T-helper 17 cell (primary cell): ENCODE measurements at regions not wholly inside any gene's neighbourhood (a gene's known extent, or its start where the extent isn't known, plus 50 kb on each side); places are given as distances from the start of the nearest gene placed in this dataset.
"Not testable (repeated sequence)": the region's sequence is repeated elsewhere in the genome, so short reads cannot be mapped to it uniquely, and the experiment has no call there.

Source experiments
- ATAC-seq: fragments of 150-1000 bp; cut with Tn5 transposase; 2 replicates; pipeline ENCODE4 v1.10.0; 2021; ENCODE audit warnings: mild to moderate bottlenecking, moderate library complexity
- DNase-seq, 3 donors: peaks; one replicate each; pipeline versions ENCODE4 v3.0.0 to v3.0.0-alpha.2; 2020 to 2021
- H3K9me3 ChIP-seq: one replicate; pipeline ENCODE4 v1.7.0; 2013; ENCODE audit warnings: low read length, mild to moderate bottlenecking; ENCODE audit not compliant: control insufficient read depth, poor library complexity, severe bottlenecking
- H3K27ac Mint-ChIP-seq: one replicate; pipeline ENCODE4 v1.8.0; 2022; ENCODE audit warnings: mild to moderate bottlenecking, moderate library complexity, mixed read lengths
- H3K27me3 Mint-ChIP-seq: one replicate; pipeline ENCODE4 v1.8.0; 2022; ENCODE audit warnings: mixed read lengths
- H3K36me3 Mint-ChIP-seq: one replicate; pipeline ENCODE4 v1.8.0; 2022; ENCODE audit warnings: low read depth, mixed read lengths
- H3K4me1 Mint-ChIP-seq: one replicate; pipeline ENCODE4 v1.8.0; 2022; ENCODE audit warnings: mild to moderate bottlenecking, mixed read lengths
- H3K4me3 Mint-ChIP-seq: one replicate; pipeline ENCODE4 v1.8.0; 2022; ENCODE audit warnings: mild to moderate bottlenecking, moderate library complexity, mixed read lengths

DNA sequence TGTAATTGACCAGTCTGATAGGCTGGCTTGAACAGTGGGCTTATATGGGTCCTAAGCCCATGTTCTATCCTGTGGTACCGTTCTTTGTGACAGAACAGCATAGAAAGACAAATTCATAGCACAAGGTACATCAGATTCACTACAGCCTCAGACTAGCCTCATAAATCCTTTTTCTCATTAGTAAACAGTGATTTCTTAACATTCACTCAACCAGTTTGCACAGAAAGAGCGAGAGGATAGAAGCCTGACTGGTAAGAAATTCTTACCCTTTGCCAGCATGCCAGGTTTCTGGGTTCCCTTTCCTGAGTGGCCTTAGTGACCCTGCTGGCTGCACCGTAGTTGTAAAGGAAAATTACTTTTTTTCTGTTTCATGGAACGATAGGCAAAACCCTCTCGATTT is 412.1 kb downstream of the SH2D4B start:
- no peaks in the 10 kb centered on the region for H3K9me3 ChIP-seq
- Mint-ChIP-seq H3K36me3 (no peaks in the 10 kb centered on the region), H3K27me3 (peaks cover 15% of the 10 kb centered on the region), H3K27ac (no peak overlapping the region), H3K4me3 (no peak overlapping the region), H3K4me1 (no peaks in the 10 kb centered on the region)
- DNase-seq (no peak), ATAC-seq (no peak)

- H3K36me3 Mint-ChIP-seq: no peaks in the 10 kb centered on the region
- H3K4me1 Mint-ChIP-seq: no peaks in the 10 kb centered on the region
- H3K4me3 Mint-ChIP-seq: no peak overlapping the region
- DNase-seq (no peak), ATAC-seq (no peak)
- peaks cover under 1% of the 10 kb centered on the region for H3K27me3 Mint-ChIP-seq
- no peaks in the 10 kb centered on the region for H3K9me3 ChIP-seq
- no peak overlapping the region for H3K27ac Mint-ChIP-seq
These were observed 414.7 kb downstream of the SH2D4B start for GRCh38 chr10:80952436-80952835.

GRCh38 chr10:80957161-80957560 is 419.5 kb downstream of the SH2D4B start:
- no peak overlapping the region for H3K27ac Mint-ChIP-seq
- no peaks in the 10 kb centered on the region for H3K4me1 Mint-ChIP-seq
- DNase-seq (no peak), ATAC-seq (no peak)
- H3K4me3 Mint-ChIP-seq: no peak overlapping the region
- H3K9me3 ChIP-seq: no peaks in the 10 kb centered on the region
- no peaks in the 10 kb centered on the region for H3K36me3 Mint-ChIP-seq
- H3K27me3 Mint-ChIP-seq: peaks cover 6% of the 10 kb centered on the region

GRCh38 chr10:80964179-80964578 is 426.5 kb downstream of the SH2D4B start:
- no peak for DNase-seq
- H3K36me3 Mint-ChIP-seq: no peaks in the 10 kb centered on the region
- H3K27me3 Mint-ChIP-seq: peaks cover 11% of the 10 kb centered on the region
- ATAC-seq: no peak
- H3K4me3 Mint-ChIP-seq: no peak overlapping the region
- H3K9me3 ChIP-seq: no peaks in the 10 kb centered on the region
- no peak overlapping the region for H3K27ac Mint-ChIP-seq
- H3K4me1 Mint-ChIP-seq: no peaks in the 10 kb centered on the region

DNA sequence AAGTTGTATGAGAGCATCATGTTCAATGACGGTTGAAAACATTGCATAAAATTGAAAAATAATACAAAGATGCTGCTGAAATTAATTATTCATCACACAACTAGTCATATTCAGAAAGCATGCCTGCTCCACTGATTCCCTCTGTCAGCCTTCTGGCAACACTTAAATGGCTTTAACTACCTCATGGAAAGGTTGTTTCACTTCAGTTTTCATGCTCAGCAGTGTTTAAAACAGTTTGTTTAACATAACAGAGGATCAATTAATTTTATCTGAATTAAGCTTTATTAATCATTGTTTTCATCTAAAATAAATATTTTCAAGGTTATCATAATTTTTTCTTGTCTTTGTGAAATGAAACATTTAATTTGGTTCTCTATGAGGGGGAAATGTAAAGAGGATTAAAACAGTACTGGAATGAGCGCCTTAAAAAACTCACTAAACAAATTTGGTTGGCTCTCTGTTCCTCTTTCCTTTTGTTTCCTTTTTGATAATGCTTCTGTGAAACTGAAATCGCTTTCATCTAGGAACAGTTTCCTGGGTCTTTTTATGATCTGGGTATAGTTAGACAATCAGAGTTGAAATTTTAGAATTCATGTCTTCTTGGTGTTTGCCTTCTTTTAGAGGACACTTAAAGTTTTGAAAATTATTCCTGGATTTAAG is 427.4 kb downstream of the SH2D4B start:
- H3K9me3 ChIP-seq: no peaks in the 10 kb centered on the region
- Mint-ChIP-seq H3K4me3 (no peak overlapping the region), H3K27me3 (peaks cover 8% of the 10 kb centered on the region), H3K36me3 (no peaks in the 10 kb centered on the region), H3K4me1 (no peaks in the 10 kb centered on the region), H3K27ac (no peak overlapping the region)
- ATAC-seq (no peak), DNase-seq (no peak)

DNA sequence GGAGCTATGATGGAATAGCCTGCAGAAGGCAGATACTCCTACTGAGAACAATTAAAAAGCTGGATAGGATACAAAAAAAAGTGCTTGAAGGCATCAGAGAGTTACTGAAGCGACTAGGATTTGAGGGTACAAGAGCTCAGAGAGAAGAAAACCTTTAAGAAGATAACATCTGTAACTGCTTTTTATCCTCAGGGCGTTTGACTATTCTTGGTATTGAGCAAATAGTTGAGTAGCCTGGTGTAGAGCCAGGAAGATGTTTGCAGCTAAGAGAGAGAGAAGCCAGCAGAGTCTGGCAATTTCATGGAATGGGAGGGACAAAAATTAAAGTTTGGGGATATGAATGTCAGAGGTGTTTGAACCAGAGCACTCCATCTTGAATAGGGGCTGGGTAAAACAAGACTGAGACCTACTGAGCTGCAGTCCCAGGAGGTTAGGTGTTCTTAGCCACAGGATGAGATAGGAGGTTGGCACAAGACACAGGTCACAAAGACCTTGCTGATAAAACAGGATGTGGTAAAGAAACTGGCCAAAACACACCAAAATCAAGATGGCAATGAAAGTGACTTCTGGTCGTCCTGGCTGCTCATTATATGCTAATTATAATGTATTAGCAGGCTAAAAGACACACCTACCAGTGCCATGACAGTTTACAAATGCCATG is 428.8 kb downstream of the SH2D4B start:
- DNase-seq (no peak), ATAC-seq (no peak)
- Mint-ChIP-seq H3K4me1 (no peaks in the 10 kb centered on the region), H3K27me3 (peaks cover 5% of the 10 kb centered on the region), H3K4me3 (no peak overlapping the region), H3K27ac (no peak overlapping the region), H3K36me3 (no peaks in the 10 kb centered on the region)
- no peaks in the 10 kb centered on the region for H3K9me3 ChIP-seq

DNA sequence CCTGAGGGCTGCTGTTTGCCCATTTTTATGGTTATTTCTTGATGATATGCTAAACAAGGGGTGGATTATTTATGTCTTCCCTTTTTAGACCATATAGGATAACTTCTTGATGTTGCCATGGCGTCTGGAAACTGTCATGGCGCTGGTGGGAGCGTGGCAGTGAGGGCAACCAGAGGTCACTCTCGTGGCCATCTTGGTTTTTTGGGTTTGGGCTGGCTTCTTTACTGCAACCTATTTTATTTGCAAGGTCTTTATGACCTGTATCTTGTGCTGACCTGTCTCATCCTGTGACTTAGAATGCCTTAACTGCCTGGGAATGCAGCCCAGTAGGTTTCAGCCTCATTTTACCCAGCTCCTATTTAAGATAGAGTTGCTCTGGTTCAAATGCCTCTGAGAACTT is 429.7 kb downstream of the SH2D4B start:
- not testable (repeated sequence) for H3K4me1 Mint-ChIP-seq, ATAC-seq, H3K27me3 Mint-ChIP-seq, H3K27ac Mint-ChIP-seq, DNase-seq, H3K9me3 ChIP-seq, H3K4me3 Mint-ChIP-seq, H3K36me3 Mint-ChIP-seq

DNA sequence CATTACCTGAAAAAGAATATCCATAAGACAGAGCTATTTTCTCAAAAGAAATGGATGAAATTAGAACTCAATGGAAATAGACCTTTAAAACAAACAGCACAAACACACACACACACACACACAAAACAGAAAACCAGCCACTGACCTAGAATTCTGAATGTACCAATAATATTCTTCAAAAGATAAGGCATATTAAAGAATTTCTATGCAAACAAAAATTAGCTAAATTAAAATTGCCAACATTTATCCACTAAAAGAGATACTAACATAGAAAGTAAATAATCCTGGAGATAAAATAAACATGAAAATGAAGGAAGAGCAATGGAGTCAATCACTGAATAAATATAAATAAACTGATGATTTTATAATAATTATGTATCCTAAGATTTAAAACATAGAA is 431.2 kb downstream of the SH2D4B start:
- Mint-ChIP-seq H3K4me3 (no peak overlapping the region), H3K36me3 (no peaks in the 10 kb centered on the region), H3K4me1 (no peaks in the 10 kb centered on the region), H3K27me3 (peaks cover 1% of the 10 kb centered on the region), H3K27ac (no peak overlapping the region)
- DNase-seq (no peak), ATAC-seq (no peak)
- H3K9me3 ChIP-seq: no peaks in the 10 kb centered on the region

GRCh38 chr10:80971461-80971860 is 433.8 kb downstream of the SH2D4B start:
- H3K9me3 ChIP-seq: no peaks in the 10 kb centered on the region
- no peaks in the 10 kb centered on the region for H3K27me3 Mint-ChIP-seq
- H3K4me3 Mint-ChIP-seq: no peak overlapping the region
- no peaks in the 10 kb centered on the region for H3K4me1 Mint-ChIP-seq
- DNase-seq (no peak), ATAC-seq (no peak)
- no peaks in the 10 kb centered on the region for H3K36me3 Mint-ChIP-seq
- H3K27ac Mint-ChIP-seq: no peak overlapping the region

- H3K36me3 Mint-ChIP-seq: no peaks in the 10 kb centered on the region
- no peaks in the 10 kb centered on the region for H3K4me1 Mint-ChIP-seq
These were observed 439.0 kb downstream of the SH2D4B start for GRCh38 chr10:80976658-80977057.

DNA sequence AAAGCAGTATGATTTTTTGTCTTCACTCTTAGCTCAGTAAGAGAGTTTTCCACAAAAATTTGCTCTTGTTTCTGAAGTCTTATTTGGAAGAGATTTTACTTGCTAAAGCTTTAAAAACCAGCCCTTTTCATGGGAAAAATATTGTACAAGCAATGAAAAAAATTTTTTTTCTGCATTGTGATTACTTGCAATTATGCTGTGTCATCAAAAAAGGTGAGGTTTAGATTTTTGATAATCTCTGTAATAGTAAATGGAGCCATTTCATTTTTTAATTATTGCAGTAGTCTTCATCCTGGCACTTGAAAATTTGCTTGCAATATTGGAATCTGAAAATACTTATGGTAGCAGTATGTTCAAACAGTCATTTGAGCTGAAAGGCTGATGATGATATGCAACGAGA is 447.4 kb downstream of the SH2D4B start:
- ATAC-seq (no peak), DNase-seq (no peak)
- H3K4me3 Mint-ChIP-seq: no peak overlapping the region
- no peak overlapping the region for H3K27ac Mint-ChIP-seq
- no peaks in the 10 kb centered on the region for H3K4me1 Mint-ChIP-seq
- H3K9me3 ChIP-seq: no peaks in the 10 kb centered on the region
- no peaks in the 10 kb centered on the region for H3K36me3 Mint-ChIP-seq
- H3K27me3 Mint-ChIP-seq: peaks cover 5% of the 10 kb centered on the region

More at GRCh38 chr10:80976658-80977057, 439.0 kb downstream of the SH2D4B start:
- Mint-ChIP-seq H3K27me3 (no peaks in the 10 kb centered on the region), H3K4me3 (no peak overlapping the region), H3K27ac (no peak overlapping the region)
- H3K9me3 ChIP-seq: no peaks in the 10 kb centered on the region
- ATAC-seq: no peak
- no peak for DNase-seq

DNA sequence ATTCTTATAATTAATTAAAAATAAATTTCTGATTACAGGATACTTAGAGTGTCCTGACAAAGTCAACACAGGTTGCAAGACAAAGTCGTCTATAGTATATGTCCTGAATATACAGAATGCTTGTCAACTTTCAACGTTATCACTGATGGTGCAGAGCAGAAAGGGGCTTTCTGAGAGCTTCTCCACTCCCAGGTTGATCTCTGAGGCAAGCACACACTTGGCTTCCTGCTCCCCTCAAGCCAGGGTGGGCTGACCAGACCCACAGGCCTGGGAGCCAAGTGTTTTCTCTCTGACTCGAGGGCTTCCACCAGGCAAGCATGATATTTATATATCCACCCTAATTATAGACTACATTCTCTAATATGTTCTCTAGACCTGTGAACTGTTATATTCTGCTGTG is 448.9 kb downstream of the SH2D4B start:
- peaks cover 5% of the 10 kb centered on the region for H3K27me3 Mint-ChIP-seq
- H3K36me3 Mint-ChIP-seq: no peaks in the 10 kb centered on the region
- H3K4me1 Mint-ChIP-seq: no peaks in the 10 kb centered on the region
- no peak overlapping the region for H3K4me3 Mint-ChIP-seq
- no peaks in the 10 kb centered on the region for H3K9me3 ChIP-seq
- ATAC-seq (no peak), DNase-seq (no peak)
- H3K27ac Mint-ChIP-seq: no peak overlapping the region

GRCh38 chr10:80988755-80989154 is 451.1 kb downstream of the SH2D4B start:
- no peak overlapping the region for H3K4me3 Mint-ChIP-seq
- no peak overlapping the region for H3K27ac Mint-ChIP-seq
- H3K36me3 Mint-ChIP-seq: no peaks in the 10 kb centered on the region
- no peaks in the 10 kb centered on the region for H3K9me3 ChIP-seq
- H3K4me1 Mint-ChIP-seq: no peaks in the 10 kb centered on the region
- ATAC-seq (no peak), DNase-seq (no peak)
- peaks cover 5% of the 10 kb centered on the region for H3K27me3 Mint-ChIP-seq

- DNase-seq (no peak), ATAC-seq (no peak)
- Mint-ChIP-seq H3K27ac (no peak overlapping the region), H3K36me3 (no peaks in the 10 kb centered on the region), H3K27me3 (peaks cover 6% of the 10 kb centered on the region), H3K4me3 (no peak overlapping the region), H3K4me1 (no peaks in the 10 kb centered on the region)
- H3K9me3 ChIP-seq: no peaks in the 10 kb centered on the region
These were observed 459.0 kb downstream of the SH2D4B start for GRCh38 chr10:80996615-80997193.
